Dermis microvascular lymphatic vessel endothelial cell (primary cell): ENCODE measurements at regions not wholly inside any gene's neighbourhood (a gene's known extent, or its start where the extent isn't known, plus 50 kb on each side); places are given as distances from the start of the nearest gene placed in this dataset.

Experiments
- DNase-seq, 2 donors: peaks; one replicate each; pipeline versions ENCODE4 v3.0.0 to v3.0.0-alpha.2; 2010; ENCODE audit warnings: low read depth in 2 of 2

DNA sequence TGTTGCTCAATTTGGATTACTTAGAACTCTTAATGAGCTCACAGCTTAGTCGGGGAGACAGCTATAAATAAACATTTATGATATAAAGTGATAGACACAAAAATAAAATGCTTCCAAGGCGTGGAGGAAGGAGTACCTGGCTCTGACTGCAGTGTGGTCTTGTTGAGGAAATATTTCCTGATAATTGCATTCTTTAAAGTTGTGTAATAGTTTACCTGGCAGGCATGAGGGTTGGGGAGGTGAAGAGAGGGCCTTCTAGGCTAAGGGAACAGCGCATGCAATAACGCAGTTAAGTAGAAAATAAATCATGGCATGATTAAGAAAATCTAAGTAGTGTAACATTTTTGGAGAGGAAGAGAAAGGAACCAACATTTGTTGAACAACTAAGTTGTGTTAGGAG lies 260.5 kb upstream of the ATP2B1 start:
- no peak for DNase-seq

DNA sequence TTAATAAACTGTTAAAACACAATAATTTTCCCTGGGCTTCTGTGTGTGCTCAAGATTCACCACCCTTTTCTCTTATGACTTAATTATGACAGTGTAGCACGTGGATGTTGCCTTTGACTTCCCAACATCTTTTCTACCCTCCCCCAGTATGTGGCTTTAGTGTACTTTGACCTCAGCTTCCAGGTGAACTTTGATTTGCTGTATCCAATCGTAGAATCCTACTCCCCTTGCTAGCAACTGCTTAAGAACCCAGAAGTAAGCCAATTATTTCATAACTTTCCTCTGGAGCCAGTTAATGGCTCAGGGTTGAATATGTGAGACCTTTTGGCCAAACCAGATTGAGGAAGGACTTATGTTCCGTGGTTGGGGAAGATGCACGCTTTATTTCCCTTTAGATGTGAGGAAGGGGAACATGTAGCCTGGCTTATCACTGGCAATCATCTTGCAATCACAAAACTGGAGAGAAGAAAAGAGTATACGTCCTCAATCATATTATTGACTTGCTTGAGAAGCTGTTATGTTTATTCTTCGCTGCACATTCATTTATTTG lies 259.6 kb upstream of the ATP2B1 start:
- no peak for DNase-seq

DNA sequence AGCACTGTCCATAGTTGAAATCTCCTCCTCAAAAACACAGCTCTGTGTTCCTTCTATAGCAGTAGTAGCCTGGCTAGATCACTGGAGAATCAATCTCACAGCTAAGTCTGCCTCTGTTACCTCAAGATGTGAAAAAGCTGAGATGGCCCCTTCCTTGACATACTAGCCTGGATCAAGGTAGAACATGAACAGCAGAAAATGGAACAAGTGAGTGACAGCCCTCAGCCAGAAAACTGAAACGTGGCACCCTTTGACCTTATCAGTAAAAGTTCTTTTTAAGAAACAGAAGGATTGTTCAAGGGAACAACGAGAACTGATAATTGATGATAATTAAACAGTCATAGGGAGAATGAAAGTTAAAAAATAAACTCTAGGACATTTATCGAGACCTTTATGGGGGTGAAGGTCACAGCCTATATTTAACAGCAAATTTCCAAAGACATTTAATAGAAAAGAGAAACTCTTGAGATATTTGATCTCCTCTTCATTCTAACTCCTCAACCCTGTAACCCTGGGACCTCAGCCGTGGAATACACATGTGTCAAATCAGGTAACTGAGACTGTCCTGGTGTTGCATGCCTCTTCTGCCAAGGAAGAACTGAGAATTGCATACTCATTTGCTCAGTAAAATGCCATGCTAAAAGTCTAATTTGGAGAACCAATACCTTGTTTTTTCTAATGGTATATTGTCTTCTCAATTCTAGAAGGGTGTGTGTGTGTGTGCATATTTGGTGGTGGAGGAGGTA lies 258.0 kb upstream of the ATP2B1 start:
- no peak for DNase-seq

DNA sequence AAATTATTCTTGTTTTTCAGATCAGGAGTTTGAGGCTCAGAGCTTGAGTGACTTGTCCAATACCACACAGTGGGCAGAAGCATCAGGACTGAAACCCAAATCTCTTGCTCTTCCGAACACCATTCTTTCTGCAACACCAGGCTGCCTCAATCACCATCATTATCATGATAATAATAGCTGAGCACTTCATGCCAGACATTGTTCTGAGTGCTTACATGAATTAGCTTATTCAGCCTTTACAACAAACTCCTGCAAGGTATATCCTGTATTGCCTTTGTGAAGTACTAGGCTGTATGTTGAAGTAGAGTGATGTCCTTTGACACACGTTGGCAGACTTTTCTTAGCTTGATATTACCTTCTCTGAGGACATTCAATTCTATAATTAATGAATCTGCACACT lies 257.4 kb upstream of the ATP2B1 start:
- no peak for DNase-seq

DNA sequence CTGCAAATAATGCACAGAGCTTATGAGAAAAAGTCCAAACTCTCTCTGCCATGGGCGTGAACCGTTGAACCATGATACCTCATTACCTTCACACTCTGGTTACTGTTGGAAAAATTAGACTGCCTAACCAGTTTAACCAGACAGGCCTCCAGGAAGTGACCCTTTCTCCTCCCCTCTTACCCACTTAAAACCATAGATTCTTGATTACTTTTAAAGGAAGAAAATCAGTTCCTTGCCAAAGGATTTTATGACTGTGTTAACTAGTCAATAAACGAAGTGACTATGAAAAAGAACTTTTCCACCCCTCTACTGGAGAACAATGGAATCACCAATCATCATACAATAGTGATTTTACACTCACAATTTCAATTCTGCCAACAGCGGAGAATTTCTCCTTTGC lies 254.0 kb upstream of the ATP2B1 start:
- peak in 1 of 2 donors; percentile 24 for DNase-seq

DNA sequence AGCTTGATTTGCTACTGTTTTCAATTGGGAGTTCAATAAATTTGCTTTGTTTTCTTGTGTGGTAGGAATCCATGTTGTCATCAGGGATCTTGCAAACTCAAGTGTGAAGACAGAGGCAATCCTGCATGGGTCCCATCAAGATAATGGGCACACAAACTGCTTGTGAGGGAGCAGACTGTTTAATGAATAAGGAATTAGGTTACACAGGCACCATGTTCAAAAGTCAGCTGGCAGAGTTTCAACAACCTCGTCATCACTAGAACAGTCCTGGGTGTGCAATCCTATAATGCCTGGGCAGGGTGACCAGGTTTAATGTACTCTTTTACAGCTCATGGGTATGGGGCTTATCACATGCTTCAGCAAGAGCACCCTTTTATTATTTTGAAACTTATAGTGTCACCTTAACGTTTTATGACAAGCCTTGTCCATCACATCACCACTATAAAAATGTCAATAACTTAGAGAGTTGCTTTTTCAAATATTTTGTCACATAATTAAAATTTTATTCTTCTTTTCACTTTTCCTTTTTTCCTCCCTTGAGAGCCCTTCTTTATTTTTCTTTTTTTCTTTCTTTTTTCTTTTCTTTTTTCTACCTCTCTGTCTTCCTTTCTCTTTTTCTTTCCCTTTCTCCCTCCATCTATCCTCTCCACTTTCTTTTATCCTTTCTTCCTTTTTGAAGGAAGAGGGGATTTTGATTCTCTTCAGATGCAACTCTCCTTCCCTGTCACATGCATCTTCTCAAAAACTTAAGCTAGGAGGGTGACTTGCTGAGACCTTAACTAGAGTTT lies 252.2 kb upstream of the ATP2B1 start:
- no peak for DNase-seq

DNA sequence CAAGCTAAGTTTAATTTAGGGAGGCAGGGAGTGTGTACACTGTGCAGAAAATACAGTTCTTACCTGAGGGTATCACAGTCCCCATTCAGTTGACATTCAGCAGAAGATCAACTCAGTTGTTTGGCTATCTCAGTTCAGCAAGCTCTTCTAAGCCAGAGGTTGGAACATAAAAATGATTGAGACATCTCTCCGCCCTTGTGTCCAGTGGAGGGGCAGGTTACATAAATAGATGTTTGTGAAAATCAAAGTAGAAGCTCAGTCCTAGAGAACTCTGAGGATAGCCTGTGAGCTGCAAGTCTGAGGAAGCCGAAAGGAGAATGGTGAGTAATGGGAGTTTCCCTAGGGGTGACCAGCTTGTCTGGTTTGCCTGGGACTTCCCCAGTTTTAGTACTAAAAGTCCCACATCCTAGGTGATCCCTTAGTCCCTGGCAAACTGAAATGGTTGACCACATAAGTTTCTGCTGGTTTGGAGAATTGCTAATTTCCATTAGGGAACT lies 251.4 kb upstream of the ATP2B1 start:
- DNase-seq, result peak in 1 of 2 donors; percentile 56

DNA sequence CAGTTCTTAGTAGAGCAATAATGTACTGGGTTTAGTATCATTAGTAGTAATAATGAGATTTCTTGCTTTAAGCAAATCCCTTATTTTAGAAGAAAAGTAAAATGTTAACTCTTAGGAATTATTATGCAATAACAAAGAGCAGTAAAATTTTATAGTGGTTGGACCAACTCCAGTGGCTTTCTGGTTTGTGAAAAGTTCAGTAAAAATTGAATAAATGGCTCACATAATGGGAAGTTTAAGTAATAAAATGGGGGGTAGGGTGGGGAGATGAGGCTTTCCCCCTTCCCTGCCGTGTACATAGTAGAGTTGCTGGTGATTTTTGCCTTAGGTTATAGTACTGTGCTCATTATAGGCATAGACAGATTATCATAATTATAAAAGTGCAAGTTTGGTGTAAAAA lies 250.5 kb upstream of the ATP2B1 start:
- DNase-seq, result no peak

DNA sequence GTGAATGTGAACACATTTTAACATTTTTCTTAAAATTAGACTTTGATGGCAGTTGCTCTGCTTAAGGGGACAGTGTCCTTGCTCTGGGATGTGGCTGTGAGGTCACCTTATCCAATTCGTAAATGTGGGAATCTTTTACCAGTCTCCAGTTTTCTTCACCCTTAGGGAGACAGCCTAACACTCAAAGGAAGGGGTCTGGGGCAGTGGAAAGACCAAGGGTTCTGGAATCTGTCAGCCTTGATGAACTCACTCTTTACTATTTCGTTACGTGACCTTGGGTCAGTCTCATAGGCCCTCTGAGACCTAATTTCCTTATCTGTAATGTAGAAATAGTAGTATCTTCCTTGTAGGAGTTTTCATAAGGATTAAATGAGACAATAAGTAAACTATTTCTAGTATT lies 245.6 kb upstream of the ATP2B1 start:
- DNase-seq, result no peak

DNA sequence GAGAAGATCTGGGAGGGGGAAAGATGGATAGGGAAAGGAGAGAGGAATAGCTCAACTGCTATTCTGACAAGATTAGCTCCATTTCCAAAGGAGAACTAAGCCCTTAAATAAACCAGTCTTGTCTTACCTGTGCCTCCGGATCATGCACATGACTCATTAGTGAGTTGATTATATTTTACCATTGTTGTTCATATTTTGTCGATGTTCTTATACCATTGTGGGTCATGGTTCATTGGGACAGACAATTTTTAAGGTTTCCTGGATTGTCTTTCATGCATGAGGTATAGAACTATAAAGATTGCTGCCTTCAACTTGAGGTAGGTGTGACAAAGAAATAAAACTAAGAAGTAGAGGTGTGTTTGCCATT lies 243.0 kb upstream of the ATP2B1 start:
- DNase-seq, result no peak

DNA sequence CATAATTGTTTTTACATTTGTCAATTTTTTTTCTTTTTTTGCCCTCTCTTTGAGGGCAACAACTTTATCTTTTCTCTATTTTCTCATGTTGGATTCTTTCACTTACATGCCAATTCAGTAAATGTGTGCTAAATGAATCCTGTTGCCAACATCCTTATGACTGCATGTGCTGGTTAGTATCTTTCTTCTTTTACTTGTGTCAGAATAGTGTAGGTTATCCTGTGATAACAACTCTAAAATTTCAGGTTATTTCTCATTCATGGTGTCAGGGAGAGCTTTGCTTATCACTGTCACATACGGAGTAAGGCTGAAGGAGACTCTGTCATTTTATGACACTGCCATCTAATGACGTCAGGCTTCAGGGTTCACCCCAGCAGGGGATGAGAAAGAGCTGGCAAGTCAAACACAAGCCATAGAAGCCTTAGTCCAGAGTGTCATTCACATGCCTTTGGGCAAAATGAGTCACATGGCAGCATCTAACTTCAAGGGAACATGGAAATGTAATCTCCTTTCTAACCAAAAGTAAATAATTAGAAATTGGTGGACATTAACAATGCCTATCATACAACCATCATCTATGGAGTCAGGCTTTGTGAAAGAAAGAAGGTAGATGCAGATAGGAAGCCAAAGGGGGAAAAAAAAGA lies 242.5 kb upstream of the ATP2B1 start:
- DNase-seq, result no peak

DNA sequence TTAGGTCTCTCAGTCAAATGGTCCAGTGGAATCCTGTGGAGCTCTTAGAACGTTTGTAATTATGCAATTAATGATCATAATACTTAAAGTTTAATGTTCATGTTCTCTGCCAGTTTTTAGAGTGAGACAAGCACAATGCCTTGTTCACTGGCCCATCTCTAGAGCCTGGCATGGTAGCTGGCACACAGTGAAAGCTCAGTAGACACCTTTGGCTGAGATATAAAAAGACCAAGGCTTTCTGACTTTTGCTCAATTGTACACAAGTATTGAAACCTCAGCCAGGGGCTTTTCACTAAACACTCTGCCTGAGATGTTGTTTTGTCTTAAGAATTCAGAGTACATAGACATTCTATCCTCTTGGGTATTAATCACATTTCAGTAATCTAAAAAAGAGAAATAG lies 241.8 kb upstream of the ATP2B1 start:
- no peak for DNase-seq

DNA sequence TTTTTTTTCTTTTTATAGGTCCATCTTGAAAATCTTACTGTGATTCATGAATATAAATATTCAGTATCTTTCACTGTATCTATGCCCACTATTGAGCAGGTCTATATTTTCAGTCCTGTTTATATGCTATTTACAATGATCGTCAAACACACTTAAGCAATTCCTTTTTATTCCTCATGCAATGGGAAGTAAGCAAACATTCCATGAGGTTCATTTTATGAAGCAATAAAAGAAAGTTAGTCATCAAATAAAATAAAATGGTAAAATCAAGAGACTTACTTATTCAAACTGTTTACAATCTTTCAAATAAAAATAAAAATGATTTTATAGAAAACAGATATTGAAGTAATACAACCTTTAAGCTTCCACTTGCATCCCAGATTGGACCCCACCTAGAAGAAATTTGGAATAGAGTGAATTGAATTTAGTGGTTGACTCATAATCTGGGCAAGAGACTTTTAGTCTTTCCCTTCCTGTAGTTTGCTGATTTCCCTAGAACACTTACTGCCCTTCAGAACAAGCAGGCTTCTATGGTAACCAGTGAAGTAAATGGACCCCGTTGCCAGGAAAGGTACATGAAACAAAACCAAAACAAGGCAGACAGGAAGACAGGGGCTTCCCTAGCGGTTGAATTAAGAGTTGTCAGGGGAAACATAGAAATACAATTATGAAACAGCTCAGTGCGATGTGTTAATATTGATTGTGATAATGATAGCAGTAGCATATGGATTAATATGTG lies 241.0 kb upstream of the ATP2B1 start:
- DNase-seq, result peak; percentile 99 to 100

DNA sequence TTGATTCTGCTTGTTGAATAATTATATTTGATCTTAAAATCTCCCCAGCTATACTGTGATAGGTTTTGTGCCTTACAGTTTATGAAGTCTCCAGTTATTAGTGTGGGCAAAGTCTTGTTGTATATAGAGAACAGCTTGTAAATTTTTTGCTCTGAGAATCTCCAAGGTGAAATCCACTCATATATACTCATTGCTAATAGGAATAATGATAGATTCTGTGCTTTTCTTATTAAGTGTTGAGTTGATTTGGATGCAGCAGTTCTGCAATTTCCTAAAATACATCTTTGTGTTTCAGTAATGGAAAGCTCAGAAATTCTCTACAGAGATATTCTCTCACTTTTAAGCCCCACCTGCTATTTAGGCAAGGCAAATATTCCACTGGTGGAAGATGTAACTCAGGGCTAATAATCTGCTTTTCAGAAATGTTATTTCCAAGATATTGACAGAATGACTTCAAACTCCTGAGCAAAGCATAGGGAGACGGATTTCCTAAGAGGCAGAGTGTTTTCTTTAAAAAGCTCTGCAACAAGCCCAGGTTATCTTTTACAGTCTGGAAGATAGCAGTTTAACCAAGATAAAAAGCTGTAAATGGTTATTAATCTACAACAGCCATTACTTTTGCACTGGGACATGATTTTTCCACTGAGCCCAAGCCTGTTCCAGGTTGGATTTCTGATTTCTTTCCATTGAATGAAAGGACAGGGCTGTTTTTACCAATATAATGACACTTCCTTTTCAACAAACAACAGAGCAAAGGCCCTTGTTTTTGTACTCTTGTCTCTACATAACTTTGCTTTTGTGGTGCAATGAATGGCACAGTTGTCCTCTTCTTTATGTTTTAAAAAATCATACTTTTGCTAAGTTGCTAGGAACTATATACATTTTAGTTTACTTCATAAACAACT lies 239.9 kb upstream of the ATP2B1 start:
- DNase-seq, result peak; percentile 49 to 53

DNA sequence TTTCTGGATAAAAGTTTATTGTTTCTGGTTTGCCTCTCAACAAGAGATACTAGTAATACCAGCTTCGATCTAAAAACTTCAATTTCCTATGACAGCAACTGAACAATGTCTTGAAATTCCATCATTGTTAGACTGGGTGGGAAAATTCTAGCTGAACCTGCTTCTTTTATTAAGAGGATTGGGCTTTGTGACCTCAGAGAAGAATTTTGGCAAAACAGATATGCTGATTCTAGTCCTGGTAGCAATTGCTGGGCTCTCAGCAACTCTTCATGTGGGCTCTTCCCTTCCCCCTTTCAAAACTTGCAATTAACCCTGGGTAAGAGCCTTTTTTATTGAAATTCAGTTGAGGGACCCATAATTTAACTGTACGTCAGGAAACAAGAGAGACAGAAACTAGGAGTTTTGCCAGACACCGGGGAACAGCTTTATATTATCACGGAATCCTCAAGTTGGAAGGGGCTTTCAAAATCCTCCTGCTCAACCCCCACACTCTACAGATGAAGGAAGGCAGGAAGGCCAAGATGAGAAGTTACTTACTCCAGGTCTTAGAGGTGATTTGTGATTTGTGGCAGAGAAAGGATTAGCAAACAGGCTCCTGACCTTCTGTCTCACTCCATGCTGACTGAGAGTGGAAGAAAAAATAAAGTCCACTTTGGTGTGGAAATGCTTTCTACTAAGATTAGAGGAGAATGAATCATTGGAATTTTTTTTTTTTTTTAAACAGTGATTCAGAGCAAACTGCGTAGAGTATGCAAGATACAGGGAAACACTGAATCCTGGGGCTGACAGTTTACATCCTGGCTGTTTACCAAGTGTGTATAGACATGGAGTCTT lies 239.0 kb upstream of the ATP2B1 start:
- peak; percentile 69 to 93 for DNase-seq

DNA sequence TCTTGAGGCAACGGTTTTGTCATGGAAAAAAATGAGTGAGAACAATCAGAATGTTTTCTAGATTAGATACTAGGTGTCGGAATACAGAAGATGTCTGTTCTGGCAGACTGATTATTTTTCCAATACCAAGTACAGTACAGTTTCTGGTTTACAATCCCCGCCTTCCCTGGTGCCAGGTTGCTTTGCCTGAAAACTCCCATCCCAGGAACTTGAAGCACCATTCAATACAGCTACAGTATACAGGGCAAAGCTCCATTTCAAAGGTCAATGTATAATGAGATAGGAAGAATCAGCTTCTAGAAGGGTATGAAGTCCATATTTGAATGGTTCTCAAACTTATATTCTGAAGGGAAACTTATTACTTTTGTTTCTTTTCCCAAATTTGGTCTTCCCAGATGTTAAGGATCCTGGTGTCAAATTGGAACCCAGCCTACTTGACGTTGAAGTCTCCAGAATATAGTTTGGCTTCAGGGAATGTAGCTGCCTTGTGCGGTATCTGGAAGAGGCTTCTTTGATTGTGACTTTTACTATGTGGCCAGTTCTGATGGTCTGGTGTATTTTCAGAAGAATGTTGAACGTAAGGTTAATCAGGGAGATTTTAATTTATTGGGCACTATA lies 238.0 kb upstream of the ATP2B1 start:
- DNase-seq, result no peak

DNA sequence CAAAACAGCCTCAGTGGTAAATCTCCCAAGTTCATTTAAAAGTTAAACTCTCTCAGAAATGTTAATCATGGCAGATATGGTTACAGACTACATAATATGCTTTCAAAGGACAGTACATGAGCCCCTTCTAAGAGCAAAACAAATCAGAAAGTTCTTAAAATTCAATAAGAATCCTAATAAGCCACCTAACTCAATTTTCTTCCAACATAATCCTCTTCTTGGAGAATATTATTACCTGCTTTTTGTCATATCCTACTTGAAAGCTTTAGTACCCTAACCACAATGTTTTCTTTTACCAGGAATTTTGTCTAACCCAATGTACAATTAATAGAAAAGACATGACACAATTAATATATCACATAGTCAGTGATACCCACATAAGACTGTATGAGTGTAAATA lies 236.5 kb upstream of the ATP2B1 start:
- no peak for DNase-seq

DNA sequence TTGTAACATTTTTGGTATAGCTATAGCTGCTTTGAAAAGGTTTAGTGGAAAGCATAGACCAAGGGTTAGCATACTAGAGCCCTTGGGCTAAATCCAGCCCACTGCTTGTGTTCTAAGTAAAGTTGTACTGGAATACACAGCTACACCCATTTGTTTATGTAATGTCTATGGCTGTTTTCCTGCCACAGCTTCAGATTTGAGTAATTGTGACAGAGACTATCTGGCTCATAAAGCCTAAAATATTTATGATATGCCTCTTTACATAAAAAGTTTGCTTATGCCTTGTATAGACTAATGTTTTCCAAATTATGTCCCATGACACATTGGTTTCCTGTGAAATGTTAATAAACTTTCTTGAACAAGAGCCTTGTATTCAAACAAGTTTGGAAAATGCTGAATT lies 234.8 kb upstream of the ATP2B1 start:
- no peak for DNase-seq

DNA sequence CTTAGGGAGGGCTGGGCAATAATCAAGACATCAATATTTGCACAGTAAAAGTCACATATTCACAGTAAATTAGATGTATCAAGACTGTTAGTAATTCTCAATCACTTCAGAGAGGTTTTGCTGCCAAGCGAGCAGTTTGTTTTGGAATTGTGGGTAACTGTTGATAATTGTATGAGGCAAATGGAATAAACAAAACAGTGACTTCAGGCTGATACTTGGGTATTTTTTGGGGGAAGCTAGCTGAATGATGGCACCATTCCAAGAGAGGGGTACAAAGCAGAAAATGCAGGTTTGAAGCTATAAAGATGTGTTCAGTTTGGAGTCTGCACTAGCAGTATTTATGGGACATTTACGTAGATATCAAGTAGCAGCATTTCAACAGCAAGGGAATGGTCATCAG lies 232.8 kb upstream of the ATP2B1 start:
- DNase-seq, result no peak
